G401 (cell line): ENCODE measurements at regions not wholly inside any gene's neighbourhood (a gene's known extent, or its start where the extent isn't known, plus 50 kb on each side); places are given as distances from the start of the nearest gene placed in this dataset.

ENCODE experiments used
- DNase-seq: peaks from one replicate; pipeline ENCODE4 v3.0.0-alpha.2; 2015; ENCODE audit warnings: low spot score
- in situ Hi-C: cut with HindIII; loops from 2 replicates; pipeline ENCODE4 v1.10.0; 2016; ENCODE audit warnings: low sequenced_read_pairs, mixed read lengths

DNA sequence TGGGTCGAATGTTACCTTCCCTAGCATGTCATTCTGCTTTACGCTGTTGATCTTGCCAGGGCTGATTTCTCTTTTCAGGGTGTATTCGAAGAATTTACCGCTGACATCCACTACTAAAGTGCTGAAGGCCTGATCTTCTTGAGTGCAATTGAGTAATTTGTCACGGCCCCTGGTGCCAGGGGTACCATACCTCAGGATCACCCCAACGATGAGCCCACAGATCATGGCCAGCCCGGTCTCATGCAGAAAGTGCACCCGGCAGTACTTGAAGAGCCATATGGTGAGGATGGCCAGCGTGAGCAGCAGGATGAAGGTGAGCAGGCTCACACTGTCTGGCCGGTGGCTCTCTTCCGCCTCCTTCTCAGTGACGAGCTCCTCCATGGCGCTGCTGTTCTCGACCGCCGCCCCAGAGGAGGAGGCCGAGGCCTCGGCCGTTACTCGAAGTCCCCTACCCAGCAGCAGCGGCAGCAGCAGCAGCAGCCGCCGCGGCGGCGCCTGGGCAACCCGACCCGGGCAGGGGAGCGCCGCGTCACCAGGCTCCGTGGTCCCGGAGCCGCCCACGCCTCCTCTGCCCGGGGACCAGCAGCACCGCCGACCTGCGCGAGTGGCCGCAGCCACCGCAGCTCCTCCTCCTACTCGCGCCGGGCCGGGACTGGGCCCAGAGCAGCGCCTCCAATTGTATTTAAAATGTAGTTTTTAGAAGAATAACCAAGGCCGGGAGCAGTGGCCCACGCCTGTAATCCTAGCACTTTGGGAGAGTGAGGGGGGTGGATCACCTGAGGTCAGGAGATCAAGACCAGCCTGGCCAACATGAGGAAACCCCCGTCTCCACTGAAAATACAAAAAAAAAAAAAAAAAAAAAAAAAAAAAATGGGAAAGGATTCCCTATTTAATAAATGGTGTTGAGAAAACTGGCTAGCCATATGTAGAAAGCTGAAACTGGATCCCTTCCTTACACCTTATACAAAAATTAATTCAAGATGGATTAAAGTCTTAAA lies 58.5 kb upstream of the TMPO start:
- DNase-seq, result peak; percentile 63
- in situ Hi-C loops, result no loop called here

DNA sequence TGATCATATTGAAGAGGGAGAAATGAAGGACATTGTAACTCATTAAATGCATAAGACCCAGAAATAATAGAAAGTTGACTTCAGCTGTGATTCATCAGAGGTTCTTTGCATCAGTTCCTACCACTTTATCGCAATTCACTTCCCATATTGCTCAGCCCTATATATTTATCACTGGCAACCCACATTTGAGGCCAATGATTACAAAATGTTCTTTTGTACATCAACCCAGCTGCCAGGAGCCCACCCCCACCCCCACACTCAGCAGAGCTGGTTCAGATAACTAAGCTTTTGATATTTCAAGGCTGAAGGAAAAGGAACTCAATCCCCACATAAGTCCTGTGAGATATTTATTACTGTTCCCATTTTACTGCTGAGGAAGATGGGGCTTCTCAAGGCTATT lies 51.2 kb upstream of the TMPO start:
- in situ Hi-C loops, result no loop called here
- DNase-seq, result no peak

DNA sequence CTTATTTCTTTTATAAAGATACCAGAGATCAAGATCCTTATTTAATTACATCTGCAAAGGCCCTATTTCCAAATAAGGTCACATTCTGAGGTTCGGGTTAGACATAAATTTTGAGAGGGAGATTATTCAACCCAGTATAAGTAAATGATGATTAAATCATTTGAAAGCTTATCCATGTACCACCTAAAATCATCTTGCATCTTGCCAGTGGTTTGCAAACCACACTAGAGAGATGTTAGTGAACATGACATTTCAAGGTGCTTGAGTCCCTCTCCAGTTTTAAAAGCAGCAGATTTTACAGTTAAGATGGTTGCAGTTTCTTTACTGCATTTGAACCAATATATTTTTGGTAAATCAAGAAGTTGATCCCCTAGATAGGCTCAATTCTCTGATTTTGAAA lies 49.9 kb upstream of the TMPO start:
- in situ Hi-C loops, result no loop called here
- no peak for DNase-seq
